Thymus (tissue), 11 donors: ENCODE measurements at regions not wholly inside any gene's neighbourhood (a gene's known extent, or its start where the extent isn't known, plus 50 kb on each side); places are given as distances from the start of the nearest gene placed in this dataset.

Experiments used
- DNase-seq, 9 donors: peaks; one replicate each; pipeline ENCODE4 v3.0.0-alpha.2; 2013; ENCODE audit warnings: low spot score in 9 of 9, low read depth in 6 of 9, missing footprints in 1 of 9
- H3K27ac ChIP-seq, 2 donors: one replicate each; pipeline ENCODE4 v1.5.1; 2013; ENCODE audit warnings: control low read depth in 1 of 2, low read depth in 1 of 2, low read length in 1 of 2, mild to moderate bottlenecking in 1 of 2, moderate library complexity in 1 of 2
- H3K27me3 ChIP-seq, 2 donors: one replicate each; pipeline ENCODE4 v1.5.1; 2013; ENCODE audit warnings: low read length in 1 of 2; ENCODE audit not compliant: control insufficient read depth in 2 of 2, insufficient read depth in 1 of 2
- H3K36me3 ChIP-seq, 2 donors: one replicate each; pipeline ENCODE4 v1.5.1; 2013; ENCODE audit warnings: low read length in 1 of 2, mild to moderate bottlenecking in 1 of 2, moderate library complexity in 1 of 2; ENCODE audit not compliant: control insufficient read depth in 2 of 2, insufficient read depth in 2 of 2
- H3K4me1 ChIP-seq, 2 donors: one replicate each; pipeline ENCODE4 v1.5.1; 2013; ENCODE audit warnings: low read length in 2 of 2; ENCODE audit not compliant: control insufficient read depth in 2 of 2, insufficient read depth in 2 of 2
- H3K4me3 ChIP-seq, 2 donors: one replicate each; pipeline ENCODE4 v1.5.1; 2013; ENCODE audit warnings: low read length in 2 of 2, control low read depth in 1 of 2, mild to moderate bottlenecking in 1 of 2
- H3K9me3 ChIP-seq, 2 donors: one replicate each; pipeline ENCODE4 v1.5.1; 2013; ENCODE audit warnings: low read length in 1 of 2, mild to moderate bottlenecking in 1 of 2; ENCODE audit not compliant: control insufficient read depth in 2 of 2, insufficient read depth in 1 of 2
- WGBS: extraction: QIAGEN DNeasy Blood & Tissue Kit; methylation state at CpG from one replicate; pipeline ENCODE4 v1.1.7; 2013; 5-methylcytosine and 5-hydroxymethylcytosine counted together
- donor health status: healthy.

GRCh38 chr2:12440731-12441130 is 276.0 kb upstream of the TRIB2 start:
- Histone ChIP-seq H3K27ac (no peak overlapping the region), H3K36me3 (no peaks in the 10 kb centered on the region), H3K4me3 (no peak overlapping the region), H3K4me1 (no peaks in the 10 kb centered on the region), H3K27me3 (no peaks in the 10 kb centered on the region), H3K9me3 (no peaks in the 10 kb centered on the region)
- 92% methylated on average over 4 of the region's 4 CpGs for WGBS
- DNase-seq: no peak

DNA sequence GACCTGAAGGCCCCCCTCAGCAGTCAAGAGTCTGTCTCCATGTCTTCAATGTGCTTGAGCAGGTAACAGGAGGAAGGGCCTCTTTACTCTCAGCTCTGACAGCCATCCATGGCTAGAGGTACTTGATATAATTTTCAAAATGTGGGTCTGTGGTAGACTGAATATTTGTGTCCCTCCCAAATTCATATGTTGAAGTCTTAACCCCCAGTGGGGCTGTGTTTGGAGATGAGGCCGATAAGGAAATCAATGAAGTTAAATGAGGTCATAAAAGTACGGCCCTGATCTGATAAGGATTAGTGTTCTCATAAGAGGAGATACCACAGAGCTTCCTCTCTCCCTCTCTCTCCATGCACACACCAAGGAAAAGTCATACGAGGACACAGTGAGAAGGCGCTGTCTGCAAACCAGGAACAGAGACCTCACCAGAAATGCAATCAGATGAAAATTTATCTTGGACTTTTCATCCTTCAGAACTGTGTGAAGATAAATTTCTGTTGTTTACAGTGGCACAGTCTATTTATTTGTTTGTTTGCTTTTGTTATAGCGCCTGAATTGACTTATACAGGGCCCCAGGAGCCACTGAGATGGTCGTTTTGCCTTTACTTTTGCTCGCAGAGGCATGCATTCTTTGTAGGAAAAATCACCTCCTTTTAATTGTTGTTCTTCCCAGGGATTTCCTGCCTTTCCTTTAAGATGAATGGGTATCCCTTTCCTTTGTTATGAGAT is 274.8 kb upstream of the TRIB2 start:
- no peak for DNase-seq
- 69% methylated on average over 7 of the region's 7 CpGs for WGBS
- Histone ChIP-seq H3K27ac (no peak overlapping the region), H3K4me3 (no peak overlapping the region), H3K4me1 (no peaks in the 10 kb centered on the region), H3K27me3 (no peaks in the 10 kb centered on the region), H3K9me3 (no peaks in the 10 kb centered on the region), H3K36me3 (no peaks in the 10 kb centered on the region)

GRCh38 chr2:12442476-12442847 is 274.3 kb upstream of the TRIB2 start:
- no peaks in the 10 kb centered on the region for H3K36me3 ChIP-seq

DNA sequence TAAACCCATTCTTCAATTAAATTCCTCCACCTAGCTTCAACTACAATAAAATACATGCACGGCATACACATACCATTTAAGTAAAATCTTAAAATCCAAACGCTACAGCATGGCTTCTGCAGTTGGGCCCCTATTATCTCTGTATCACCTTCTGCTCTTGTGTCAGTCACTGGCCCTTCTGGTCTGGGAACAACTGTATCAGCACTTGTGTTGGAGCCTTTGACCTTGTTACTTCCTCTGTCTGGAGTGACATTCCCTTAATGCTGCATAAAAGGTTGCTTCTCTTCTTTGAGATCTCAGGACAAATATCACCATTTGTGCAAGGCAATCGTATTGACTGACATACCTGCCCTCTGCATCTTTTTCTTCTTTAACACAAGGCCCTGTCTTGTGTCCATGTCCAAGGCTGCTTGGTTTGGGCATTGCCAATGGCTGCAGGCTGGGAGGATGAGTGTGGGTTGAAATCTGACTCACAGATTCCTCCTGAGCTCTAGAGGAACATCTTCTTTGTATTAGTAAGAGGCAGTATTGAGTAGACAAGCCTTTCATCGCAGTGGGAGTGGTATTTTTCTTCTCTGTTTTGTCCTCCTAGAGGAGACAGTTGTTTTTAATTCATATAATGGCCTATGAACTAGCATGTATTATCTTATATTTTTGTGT is 267.8 kb upstream of the TRIB2 start:
- Histone ChIP-seq H3K27ac (no peak overlapping the region), H3K4me1 (peaks cover 3 to 4% of the 10 kb centered on the region in 2 donors), H3K9me3 (no peaks in the 10 kb centered on the region), H3K36me3 (no peaks in the 10 kb centered on the region), H3K27me3 (no peaks in the 10 kb centered on the region), H3K4me3 (no peak overlapping the region)
- no peak for DNase-seq
- 98% methylated on average over 4 of the region's 4 CpGs for WGBS

More at GRCh38 chr2:12442476-12442847, 274.3 kb upstream of the TRIB2 start:
- Histone ChIP-seq H3K4me1 (no peaks in the 10 kb centered on the region), H3K27ac (no peak overlapping the region), H3K9me3 (no peaks in the 10 kb centered on the region), H3K4me3 (no peak overlapping the region), H3K27me3 (no peaks in the 10 kb centered on the region)
- DNase-seq: no peak
- 96% methylated on average over 2 of the region's 2 CpGs for WGBS

- Histone ChIP-seq H3K27me3 (no peaks in the 10 kb centered on the region), H3K9me3 (no peaks in the 10 kb centered on the region), H3K4me3 (no peak overlapping the region), H3K27ac (peak overlapping the region; percentile 0 to 1), H3K4me1 (peaks cover 4 to 8% of the 10 kb centered on the region in 2 donors), H3K36me3 (no peaks in the 10 kb centered on the region)
- 13% methylated on average over 5 of the region's 5 CpGs for WGBS
- DNase-seq: peak in 1 of 9 donors; percentile 31
Observed at GRCh38 chr2:12451726-12452125, 265.0 kb upstream of the TRIB2 start.

- Histone ChIP-seq H3K9me3 (no peaks in the 10 kb centered on the region), H3K36me3 (no peaks in the 10 kb centered on the region), H3K27me3 (no peaks in the 10 kb centered on the region), H3K4me1 (peaks cover 4 to 11% of the 10 kb centered on the region in 2 donors), H3K4me3 (no peak overlapping the region), H3K27ac (no peak overlapping the region)
- 59% methylated on average over 2 of the region's 2 CpGs for WGBS
- DNase-seq: no peak
Observed at GRCh38 chr2:12452185-12452584, 264.6 kb upstream of the TRIB2 start.

GRCh38 chr2:12453731-12454130 is 263.0 kb upstream of the TRIB2 start:
- no peak overlapping the region for H3K27ac ChIP-seq
- no peaks in the 10 kb centered on the region for H3K27me3 ChIP-seq
- H3K4me1 ChIP-seq: peaks cover 4 to 11% of the 10 kb centered on the region in 2 donors
- DNase-seq: no peak
- WGBS: 99% methylated on average over 11 of the region's 11 CpGs
- no peaks in the 10 kb centered on the region for H3K9me3 ChIP-seq
- no peaks in the 10 kb centered on the region for H3K36me3 ChIP-seq
- H3K4me3 ChIP-seq: no peak overlapping the region

GRCh38 chr2:12455661-12456060 is 261.1 kb upstream of the TRIB2 start:
- Histone ChIP-seq H3K27me3 (no peaks in the 10 kb centered on the region), H3K27ac (no peak overlapping the region), H3K4me1 (peaks cover 4 to 11% of the 10 kb centered on the region in 2 donors), H3K9me3 (no peaks in the 10 kb centered on the region), H3K36me3 (no peaks in the 10 kb centered on the region), H3K4me3 (no peak overlapping the region)
- 94% methylated on average over 2 of the region's 2 CpGs for WGBS
- DNase-seq: no peak

GRCh38 chr2:12456293-12457106 is 260.2 kb upstream of the TRIB2 start:
- Histone ChIP-seq H3K36me3 (no peaks in the 10 kb centered on the region), H3K9me3 (no peaks in the 10 kb centered on the region), H3K4me1 (peaks cover 2 to 10% of the 10 kb centered on the region in 2 donors), H3K27ac (peak overlapping the region in 1 of 2 donors; percentile 56), H3K4me3 (peak overlapping the region; percentile 21 to 34), H3K27me3 (no peaks in the 10 kb centered on the region)
- WGBS: 30% methylated on average over 7 of the region's 7 CpGs
- peak in 8 of 9 donors; percentile 4 to 70 (median 30) for DNase-seq
